ENCODE measurements at regions not wholly inside any gene's neighbourhood (a gene's known extent, or its start where the extent isn't known, plus 50 kb on each side); places are given as distances from the start of the nearest gene placed in this dataset.

DNA sequence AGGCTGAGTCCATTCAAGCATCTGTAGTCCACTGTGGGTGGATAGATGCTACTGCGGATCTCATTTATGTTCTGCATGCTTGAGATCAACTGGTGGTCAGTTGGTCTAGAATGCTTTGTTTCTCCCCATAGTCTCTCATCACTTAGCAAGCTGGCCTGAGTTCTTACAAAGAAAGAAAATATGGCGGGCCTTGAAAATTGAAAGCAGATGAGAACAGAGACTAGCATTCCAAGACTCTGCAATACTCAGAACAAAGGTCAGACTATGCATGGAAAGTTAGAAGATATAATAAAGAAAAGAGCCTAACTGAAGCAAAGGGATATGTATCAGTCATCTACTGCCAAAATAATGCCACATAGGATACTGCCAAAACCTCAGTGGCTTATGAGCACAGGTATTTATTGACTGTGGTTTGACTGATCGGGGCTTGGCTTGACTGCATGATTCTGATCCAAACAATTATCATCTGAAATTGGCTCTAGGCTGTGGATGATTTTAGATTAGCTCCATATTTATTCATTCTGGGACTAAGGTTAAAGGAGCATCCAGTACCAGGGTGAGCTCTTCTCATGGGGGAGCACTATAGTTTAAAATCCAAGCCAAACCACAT, 258.9 kb downstream of the TAF11L14 start:
- no peak overlapping the region for H3K27ac ChIP-seq
- no peak for TF ChIP-seq POLR2A (IDR thresholded peaks at IDR 0.05)
- TF ChIP-seq, protein P1, sequence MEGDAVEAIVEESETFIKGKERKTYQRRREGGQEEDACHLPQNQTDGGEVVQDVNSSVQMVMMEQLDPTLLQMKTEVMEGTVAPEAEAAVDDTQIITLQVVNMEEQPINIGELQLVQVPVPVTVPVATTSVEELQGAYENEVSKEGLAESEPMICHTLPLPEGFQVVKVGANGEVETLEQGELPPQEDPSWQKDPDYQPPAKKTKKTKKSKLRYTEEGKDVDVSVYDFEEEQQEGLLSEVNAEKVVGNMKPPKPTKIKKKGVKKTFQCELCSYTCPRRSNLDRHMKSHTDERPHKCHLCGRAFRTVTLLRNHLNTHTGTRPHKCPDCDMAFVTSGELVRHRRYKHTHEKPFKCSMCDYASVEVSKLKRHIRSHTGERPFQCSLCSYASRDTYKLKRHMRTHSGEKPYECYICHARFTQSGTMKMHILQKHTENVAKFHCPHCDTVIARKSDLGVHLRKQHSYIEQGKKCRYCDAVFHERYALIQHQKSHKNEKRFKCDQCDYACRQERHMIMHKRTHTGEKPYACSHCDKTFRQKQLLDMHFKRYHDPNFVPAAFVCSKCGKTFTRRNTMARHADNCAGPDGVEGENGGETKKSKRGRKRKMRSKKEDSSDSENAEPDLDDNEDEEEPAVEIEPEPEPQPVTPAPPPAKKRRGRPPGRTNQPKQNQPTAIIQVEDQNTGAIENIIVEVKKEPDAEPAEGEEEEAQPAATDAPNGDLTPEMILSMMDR (IDR thresholded peaks at IDR 0.05): no peak
- WGBS, 4 donors: 85 to 91% (median 90%) methylated on average over 3 of the region's 3 CpGs
- DNase-seq: no peak
- H3K9me3 ChIP-seq (replicated peaks in 1 of 3): no peaks in the 10 kb centered on the region
- H3K4me3 ChIP-seq: no peak overlapping the region
- no peaks in the 10 kb centered on the region for H3K27me3 ChIP-seq
- intact Hi-C loops (cut with DNase I): no loop called here
- no peaks in the 10 kb centered on the region for H3K36me3 ChIP-seq (replicated peaks in 1 of 2)
- no peaks in the 10 kb centered on the region for H3K4me1 ChIP-seq (replicated peaks in 1 of 2)

GRCh38 chr5:17895288-17896033, 261.2 kb downstream of the TAF11L14 start:
- intact Hi-C loops (cut with DNase I): no loop called here
- H3K36me3 ChIP-seq (replicated peaks in 1 of 2): no peaks in the 10 kb centered on the region
- 74 to 81% (median 79%) methylated on average over 4 of the region's 4 CpGs for WGBS, 4 donors
- H3K9me3 ChIP-seq (replicated peaks in 1 of 3): no peaks in the 10 kb centered on the region
- no peaks in the 10 kb centered on the region for H3K27me3 ChIP-seq
- no peaks in the 10 kb centered on the region for H3K4me1 ChIP-seq (replicated peaks in 1 of 2)
- H3K27ac ChIP-seq: no peak overlapping the region
- H3K4me3 ChIP-seq: no peak overlapping the region
- TF ChIP-seq, protein P1 (IDR thresholded peaks at IDR 0.05): no peak
- TF ChIP-seq POLR2A (IDR thresholded peaks at IDR 0.05): no peak
- DNase-seq: no peak

DNA sequence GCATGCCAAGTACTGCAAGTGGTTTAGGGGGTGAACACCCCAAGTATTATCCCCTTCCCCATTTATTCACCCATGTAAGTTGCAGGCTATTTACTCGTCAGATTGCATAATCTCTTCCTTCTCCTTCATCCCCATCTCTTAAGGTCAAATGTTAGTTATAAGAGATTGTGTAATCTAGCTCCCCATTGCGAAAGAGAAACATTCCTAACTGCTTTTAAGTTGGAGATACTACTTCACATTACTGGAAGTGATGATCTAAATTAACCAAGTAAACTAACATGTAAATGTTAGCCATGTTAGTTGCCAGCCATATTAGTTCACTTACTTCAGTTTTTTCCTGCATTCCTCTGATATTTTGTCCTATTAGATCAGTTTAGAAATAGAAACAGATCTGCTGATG, 262.3 kb downstream of the TAF11L14 start:
- Histone ChIP-seq H3K27me3 (no peaks in the 10 kb centered on the region), H3K9me3 (replicated peaks in 1 of 3) (no peaks in the 10 kb centered on the region), H3K27ac (no peak overlapping the region), H3K36me3 (replicated peaks in 1 of 2) (no peaks in the 10 kb centered on the region), H3K4me3 (no peak overlapping the region), H3K4me1 (replicated peaks in 1 of 2) (no peaks in the 10 kb centered on the region)
- intact Hi-C loops (cut with DNase I): no loop called here
- no peak for DNase-seq
- WGBS, 4 donors: 29 to 51% (median 37%) methylated on average over 2 of the region's 2 CpGs
- TF ChIP-seq POLR2A (IDR thresholded peaks at IDR 0.05): no peak
- TF ChIP-seq, protein P1 (IDR thresholded peaks at IDR 0.05): no peak

DNA sequence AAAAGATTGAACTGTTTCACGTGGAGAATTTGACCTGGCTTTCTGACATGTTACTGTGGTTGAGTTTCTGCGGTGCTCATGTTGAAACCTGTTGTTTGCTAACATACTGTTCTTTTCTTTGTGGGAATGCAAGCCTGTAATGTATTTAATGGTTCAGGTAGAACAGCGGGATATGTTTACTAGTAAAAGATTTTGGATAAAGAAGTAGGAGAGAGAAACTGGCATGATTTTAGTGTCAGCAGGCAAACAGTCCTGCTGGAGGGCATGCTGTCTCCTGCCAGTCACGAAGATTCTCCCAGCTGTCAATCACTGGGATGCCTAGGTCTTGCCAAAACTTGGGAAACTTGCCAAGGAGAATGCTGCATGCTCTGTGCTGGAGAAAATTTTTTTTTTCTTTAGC, 263.5 kb downstream of the TAF11L14 start:
- 72 to 78% (median 76%) methylated on average over 4 of the region's 4 CpGs for WGBS, 4 donors
- no peaks in the 10 kb centered on the region for H3K27me3 ChIP-seq

More for the DNA sequence above, 263.5 kb downstream of the TAF11L14 start:
- H3K36me3 ChIP-seq (replicated peaks in 1 of 2): no peaks in the 10 kb centered on the region
- intact Hi-C loops (cut with DNase I): no loop called here
- H3K9me3 ChIP-seq (replicated peaks in 1 of 3): no peaks in the 10 kb centered on the region
- H3K4me3 ChIP-seq: no peak overlapping the region
- H3K27ac ChIP-seq: no peak overlapping the region
- no peaks in the 10 kb centered on the region for H3K4me1 ChIP-seq (replicated peaks in 1 of 2)
- TF ChIP-seq, protein P1 (IDR thresholded peaks at IDR 0.05): no peak
- TF ChIP-seq POLR2A (IDR thresholded peaks at IDR 0.05): no peak
- DNase-seq: no peak

Measured in adrenal gland (tissue), 9 donors.